H9 (cell line): ENCODE measurements at regions not wholly inside any gene's neighbourhood (a gene's known extent, or its start where the extent isn't known, plus 50 kb on each side); places are given as distances from the start of the nearest gene placed in this dataset.
A peak's percentile ranks its signal among the peaks of the same experiment; 100 is the strongest.

Experiments used
- DNase-seq: peaks from one replicate; pipeline ENCODE4 v3.0.0-alpha.2; 2017
- H2AFZ ChIP-seq: one replicate; pipeline ENCODE4 v1.6.1; 2013; ENCODE audit warnings: mild to moderate bottlenecking, low read length, control low read depth, moderate library complexity
- H2AK5ac ChIP-seq: 2 replicates; pipeline ENCODE4 v1.6.1; 2013; ENCODE audit warnings: low read length, control low read depth, mixed read lengths; ENCODE audit not compliant: insufficient read length
- H2BK120ac ChIP-seq: one replicate; pipeline ENCODE4 v1.6.1; 2013; ENCODE audit warnings: low read depth, mild to moderate bottlenecking, low read length, control low read depth, inconsistent platforms; ENCODE audit not compliant: poor library complexity, severe bottlenecking
- H2BK12ac ChIP-seq: 2 replicates; pipeline ENCODE4 v1.6.1; 2013; ENCODE audit warnings: low read length, control low read depth, mixed read lengths, low read depth; ENCODE audit not compliant: insufficient read length
- H2BK15ac ChIP-seq: 2 replicates; pipeline ENCODE4 v1.6.1; 2013; ENCODE audit warnings: low read depth, low read length, control low read depth
- H2BK20ac ChIP-seq: one replicate; pipeline ENCODE4 v1.6.1; 2013; ENCODE audit warnings: low read depth, mild to moderate bottlenecking, low read length, control low read depth, inconsistent platforms; ENCODE audit not compliant: poor library complexity, severe bottlenecking
- H2BK5ac ChIP-seq: 2 replicates; pipeline ENCODE4 v1.6.1; 2013; ENCODE audit warnings: low read length, control low read depth, mixed read lengths; ENCODE audit not compliant: insufficient read length
- H3K14ac ChIP-seq: 2 replicates; pipeline ENCODE4 v1.6.1; 2013; ENCODE audit warnings: low read length, control low read depth; ENCODE audit not compliant: insufficient read depth
- H3K18ac ChIP-seq: 2 replicates; pipeline ENCODE4 v1.6.1; 2013; ENCODE audit warnings: low read depth, mild to moderate bottlenecking, mixed read lengths, low read length, control low read depth; ENCODE audit not compliant: insufficient read length
- H3K23ac ChIP-seq: 2 replicates; pipeline ENCODE4 v1.6.1; 2013; ENCODE audit warnings: low read length, control low read depth, mixed read lengths, low read depth; ENCODE audit not compliant: insufficient read length
- H3K23me2 ChIP-seq: 2 replicates; pipeline ENCODE4 v1.6.1; 2013; ENCODE audit warnings: low read depth, mild to moderate bottlenecking, mixed read lengths, low read length, control low read depth; ENCODE audit not compliant: insufficient read length, poor library complexity, severe bottlenecking
- H3K27ac ChIP-seq: 2 replicates; pipeline ENCODE4 v1.5.1; 2013; ENCODE audit warnings: low read length, control low read depth, mixed read lengths, low read depth; ENCODE audit not compliant: insufficient read length
- H3K27me3 ChIP-seq: 2 replicates; pipeline ENCODE4 v1.6.1; 2013; ENCODE audit warnings: low read length, control low read depth, inconsistent platforms; ENCODE audit not compliant: insufficient read depth
- H3K4ac ChIP-seq: 2 replicates; pipeline ENCODE4 v1.6.1; 2013; ENCODE audit warnings: low read depth, mild to moderate bottlenecking, control low read depth, inconsistent platforms, low read length, moderate library complexity
- H3K4me1 ChIP-seq: 2 replicates; pipeline ENCODE4 v1.6.1; 2013; ENCODE audit warnings: low read length, control low read depth, inconsistent platforms; ENCODE audit not compliant: insufficient read depth
- H3K4me2 ChIP-seq: 2 replicates; pipeline ENCODE4 v1.6.1; 2013; ENCODE audit warnings: low read length, control low read depth, mixed read lengths; ENCODE audit not compliant: insufficient read length, insufficient read depth
- H3K56ac ChIP-seq: 2 replicates; pipeline ENCODE4 v1.6.1; 2013; ENCODE audit warnings: low read depth, mild to moderate bottlenecking, mixed read lengths, low read length, control low read depth; ENCODE audit not compliant: insufficient read length
- H3K79me1 ChIP-seq: 2 replicates; pipeline ENCODE4 v1.6.1; 2013; ENCODE audit warnings: low read depth, mild to moderate bottlenecking, moderate library complexity, low read length, control low read depth, inconsistent platforms; ENCODE audit not compliant: insufficient read depth, poor library complexity, severe bottlenecking
- H3K79me2 ChIP-seq: 2 replicates; pipeline ENCODE4 v1.6.1; 2013; ENCODE audit warnings: low read length, control low read depth, inconsistent platforms; ENCODE audit not compliant: insufficient read depth
- H3K9ac ChIP-seq: 2 replicates; pipeline ENCODE4 v1.6.1; 2013; ENCODE audit warnings: low read length, control low read depth, mixed read lengths; ENCODE audit not compliant: insufficient read length; ENCODE audit errors: extremely low read depth
- H3K9me3 ChIP-seq: one replicate; pipeline ENCODE4 v1.6.1; 2013; ENCODE audit warnings: low read depth, low read length, inconsistent platforms; ENCODE audit not compliant: control insufficient read depth
- H3T11ph ChIP-seq: one replicate; pipeline ENCODE4 v1.6.1; 2013; ENCODE audit warnings: mild to moderate bottlenecking, low read length, control low read depth, inconsistent platforms
- H4K20me1 ChIP-seq: one replicate; pipeline ENCODE4 v1.6.1; 2013; ENCODE audit not compliant: control insufficient read depth, insufficient read length, insufficient read depth
- H4K5ac ChIP-seq: 2 replicates; pipeline ENCODE4 v1.6.1; 2013; ENCODE audit warnings: low read depth, mild to moderate bottlenecking, mixed read lengths, low read length, control low read depth; ENCODE audit not compliant: insufficient read length
- H4K8ac ChIP-seq: replicated peaks from 2 replicates; pipeline ENCODE4 v1.6.1; 2013; ENCODE audit warnings: low read length, control low read depth, mixed read lengths, low read depth; ENCODE audit not compliant: insufficient read length
- H4K91ac ChIP-seq: 2 replicates; pipeline ENCODE4 v1.6.1; 2013; ENCODE audit warnings: low read depth, mild to moderate bottlenecking, moderate library complexity, mixed read lengths, low read length, control low read depth; ENCODE audit not compliant: insufficient read length
- H3K27ac Mint-ChIP-seq, 3 experiments: 2 replicates in 2 of 3; 3 replicates in 1 of 3; pipeline ENCODE4 v1.8.0; 2020 to 2021; ENCODE audit warnings: mixed read lengths in 3 of 3, mild to moderate bottlenecking in 1 of 3, moderate library complexity in 1 of 3
- H3K27me3 Mint-ChIP-seq: 2 replicates; pipeline ENCODE4 v1.8.0; 2021; ENCODE audit warnings: low read depth, mild to moderate bottlenecking, moderate library complexity, mixed read lengths
- H3K36me3 Mint-ChIP-seq, 3 experiments: 2 replicates in 2 of 3; 3 replicates in 1 of 3; pipeline ENCODE4 v1.8.0; 2020 to 2021; ENCODE audit warnings: low read depth in 3 of 3, mixed read lengths in 3 of 3; ENCODE audit not compliant: insufficient read depth in 1 of 3
- H3K4me1 Mint-ChIP-seq, 2 experiments: 2 replicates each; pipeline ENCODE4 v1.8.0; 2020; ENCODE audit warnings: mixed read lengths in 2 of 2
- H3K4me3 Mint-ChIP-seq, 2 experiments: 2 replicates in 1 of 2; 3 replicates in 1 of 2; pipeline ENCODE4 v1.8.0; 2020 to 2021; ENCODE audit warnings: mild to moderate bottlenecking in 2 of 2, mixed read lengths in 2 of 2, moderate library complexity in 1 of 2
- H3K9me3 Mint-ChIP-seq, 2 experiments: 2 replicates in 1 of 2; 3 replicates in 1 of 2; pipeline ENCODE4 v1.8.0; 2020; ENCODE audit warnings: mild to moderate bottlenecking in 2 of 2, mixed read lengths in 2 of 2, moderate library complexity in 1 of 2
- CTCF ChIP-seq: fragments of 200-600 bp; sonication (generic); conservative IDR thresholded peaks from 3 replicates; pipeline ENCODE4 v1.8.0; 2021; ENCODE audit warnings: antibody characterized with exemption, mild to moderate bottlenecking
- WGBS: extraction: QIAGEN DNeasy Blood & Tissue Kit; methylation state at CpG from one replicate; pipeline ENCODE4 v1.1.7; 2013; ENCODE audit warnings: missing lambda C conversion rate, low lambda C conversion rate, mixed read lengths; ENCODE audit not compliant: insufficient read length; ENCODE audit errors: extremely low coverage; 5-methylcytosine and 5-hydroxymethylcytosine counted together

GRCh38 chr18:13987956-13988355, 72.6 kb upstream of the MC2R start:
- H3K27me3 ChIP-seq = no peaks in the 10 kb centered on the region
- H3K4ac ChIP-seq = no peak overlapping the region
- no peaks in the 10 kb centered on the region for H3K79me1 ChIP-seq
- no peak for DNase-seq
- Mint-ChIP-seq H3K4me1 (peaks cover 24 to 31% of the 10 kb centered on the region in 2 experiments), H3K27ac (peak overlapping the region in 2 of 3 experiments; percentile 6 to 56; a peak in 4 of 7 replicates), H3K36me3 (peaks cover 10 to 25% (median 22%) of the 10 kb centered on the region in 3 experiments), H3K9me3 (peaks cover 14 to 34% of the 10 kb centered on the region in 2 experiments), H3K4me3 (peak overlapping the region; percentile 1 to 3; a peak in 1 of 5 replicates), H3K27me3 (no peaks in the 10 kb centered on the region; the same call in 1 of the 2 replicates)
- H3K56ac ChIP-seq = no peak overlapping the region
- WGBS = no CpG with 5 or more reads among the region's 6 CpGs
- no peak overlapping the region for H4K5ac ChIP-seq
- no peak overlapping the region for H3K18ac ChIP-seq
- no peak overlapping the region for H3K4me2 ChIP-seq
- H3K4me1 ChIP-seq = peaks cover 4% of the 10 kb centered on the region; the same call in 1 of the 2 replicates
- no peaks in the 10 kb centered on the region for H3K9me3 ChIP-seq
- H2BK15ac ChIP-seq = no peak overlapping the region
- no peak for TF ChIP-seq CTCF
- H4K91ac ChIP-seq = no peak overlapping the region
- H2AFZ ChIP-seq = no peak overlapping the region
- H3K27ac ChIP-seq = no peak overlapping the region
- H3K79me2 ChIP-seq = no peaks in the 10 kb centered on the region
- no peak overlapping the region for H2BK5ac ChIP-seq
- no peak overlapping the region for H3K14ac ChIP-seq
- no peak overlapping the region for H2BK20ac ChIP-seq
- no peak overlapping the region for H4K8ac ChIP-seq
- H3K9ac ChIP-seq = no peak overlapping the region
- no peak overlapping the region for H3T11ph ChIP-seq
- H2BK12ac ChIP-seq = no peak overlapping the region
- no peaks in the 10 kb centered on the region for H4K20me1 ChIP-seq
- H3K23me2 ChIP-seq = no peaks in the 10 kb centered on the region
- no peak overlapping the region for H2BK120ac ChIP-seq
- no peak overlapping the region for H3K23ac ChIP-seq
- no peak overlapping the region for H2AK5ac ChIP-seq
